PFSK-1 (cell line): ENCODE measurements at regions not wholly inside any gene's neighbourhood (a gene's known extent, or its start where the extent isn't known, plus 50 kb on each side); places are given as distances from the start of the nearest gene placed in this dataset.

Experiments
- FOXP2 ChIP-seq: optimal IDR thresholded peaks from 2 replicates; pipeline ENCODE3; 2011; ENCODE audit warnings: borderline replicate concordance, control low read depth, inconsistent platforms; ENCODE audit not compliant: insufficient read depth; ENCODE audit errors: extremely low read length, extremely low read depth
- TAF1 ChIP-seq: IDR thresholded peaks from 2 replicates; pipeline ENCODE4 v1.6.1; 2012; ENCODE audit warnings: low read length, control low read depth, borderline replicate concordance; ENCODE audit not compliant: insufficient read depth

- no peak for TF ChIP-seq TAF1
- TF ChIP-seq FOXP2 = no peak
Observed at GRCh38 chr7:16178092-16178491, 243.2 kb downstream of the CRPPA start.
